Upper lobe of left lung (tissue), 6 donors: ENCODE measurements at regions not wholly inside any gene's neighbourhood (a gene's known extent, or its start where the extent isn't known, plus 50 kb on each side); places are given as distances from the start of the nearest gene placed in this dataset.

Experiments
- ATAC-seq, 2 donors: fragments of 200-7000 bp; cut with Tn5 transposase; one replicate each; pipeline ENCODE4 v1.9.1; 2022; ENCODE audit warnings: mild to moderate bottlenecking in 2 of 2, moderate library complexity in 2 of 2; ENCODE audit not compliant: low FRiP score in 2 of 2
- DNase-seq, 2 donors: peaks; one replicate each; pipeline ENCODE4 v3.0.0-alpha.2; 2019 to 2020
- H3K27ac ChIP-seq, 4 donors: fragments of 200-600 bp; sonication (generic); one replicate each; pipeline ENCODE4 v1.5.1; 2016 to 2019
- H3K27me3 ChIP-seq, 4 donors: fragments of 200-600 bp; sonication (generic); one replicate each; pipeline ENCODE4 v1.5.1; 2017 to 2019
- H3K36me3 ChIP-seq, 4 donors: fragments of 200-600 bp; sonication (generic); one replicate each; pipeline ENCODE4 v1.5.1; 2016 to 2019
- H3K4me1 ChIP-seq, 4 donors: fragments of 200-600 bp; sonication (generic); one replicate each; pipeline ENCODE4 v1.5.1; 2018 to 2019
- H3K4me3 ChIP-seq, 4 donors: fragments of 200-600 bp; sonication (generic); one replicate each; pipeline ENCODE4 v1.5.1; 2017 to 2019; ENCODE audit warnings: mild to moderate bottlenecking in 2 of 4, moderate library complexity in 1 of 4
- H3K9me3 ChIP-seq, 4 donors: fragments of 200-600 bp; sonication (generic); one replicate each; pipeline ENCODE4 v1.5.1; 2018 to 2019
- CTCF ChIP-seq, 6 experiments: fragments of 450-650 bp in 4 of 6; fragments of 200-600 bp in 2 of 6; sonication (generic) in 2 of 6; IDR thresholded peaks; one replicate each; pipeline ENCODE4 v1.5.1; 2016 to 2019; ENCODE audit warnings: antibody characterized with exemption in 6 of 6
- EP300 ChIP-seq, 4 donors: sonication (generic); formaldehyde crosslinking; IDR thresholded peaks; one replicate each; pipeline ENCODE4 v1.5.1; 2017; ENCODE audit warnings: antibody characterized with exemption in 4 of 4, control low read depth in 2 of 4
- POLR2A ChIP-seq, 4 donors: fragments of 450-650 bp; IDR thresholded peaks; one replicate each; pipeline ENCODE4 v1.5.1; 2016 to 2017; ENCODE audit warnings: antibody characterized with exemption in 4 of 4, mild to moderate bottlenecking in 2 of 4
- POLR2AphosphoS5 ChIP-seq, 2 donors: sonication (generic); formaldehyde crosslinking; IDR thresholded peaks; one replicate each; pipeline ENCODE4 v1.5.1; 2017; ENCODE audit warnings: antibody characterized with exemption in 2 of 2
- WGBS, 2 donors: methylation state at CpG; one replicate each; pipeline ENCODE4 v1.1.5; 2017 to 2018; 5-methylcytosine and 5-hydroxymethylcytosine counted together
- donor health status: DM: no; HTN: no; CAD: no; lungs with moderate emphysema.
- donor health status: DM: no; HTN: yes; CAD: no; lungs with severe emphysema.

- H3K27me3 ChIP-seq: no peaks in the 10 kb centered on the region
- WGBS, 2 donors: 76 to 87% methylated on average over 3 of the region's 3 CpGs
- DNase-seq (no peak), ATAC-seq (no peak)
- H3K27ac ChIP-seq: no peak overlapping the region
- no peak overlapping the region for H3K4me3 ChIP-seq
- H3K4me1 ChIP-seq: no peaks in the 10 kb centered on the region
- no peaks in the 10 kb centered on the region for H3K36me3 ChIP-seq
- no peaks in the 10 kb centered on the region for H3K9me3 ChIP-seq
- TF ChIP-seq CTCF (IDR thresholded peaks at IDR 0.05): no peak
- no peak for TF ChIP-seq POLR2A (IDR thresholded peaks at IDR 0.05)
- no peak for TF ChIP-seq EP300 (IDR thresholded peaks at IDR 0.05)
- TF ChIP-seq POLR2AphosphoS5 (IDR thresholded peaks at IDR 0.05): no peak
Measured at GRCh38 chr13:38191016-38191415, 158.6 kb upstream of the UFM1 start.

GRCh38 chr13:38180670-38181069, 169.0 kb upstream of the UFM1 start:
- Histone ChIP-seq H3K27ac (no peak overlapping the region), H3K4me3 (peak overlapping the region in 1 of 4 donors; percentile 2), H3K9me3 (no peaks in the 10 kb centered on the region), H3K27me3 (no peaks in the 10 kb centered on the region), H3K4me1 (no peaks in the 10 kb centered on the region), H3K36me3 (no peaks in the 10 kb centered on the region)
- ATAC-seq (no peak), DNase-seq (no peak)
- 47 to 57% methylated on average over 1 of the region's 1 CpG for WGBS, 2 donors
- TF ChIP-seq POLR2A (IDR thresholded peaks at IDR 0.05) (no peak), EP300 (IDR thresholded peaks at IDR 0.05) (no peak), CTCF (IDR thresholded peaks at IDR 0.05) (no peak), POLR2AphosphoS5 (IDR thresholded peaks at IDR 0.05) (no peak)

- TF ChIP-seq POLR2A (IDR thresholded peaks at IDR 0.05) (no peak), POLR2AphosphoS5 (IDR thresholded peaks at IDR 0.05) (no peak), EP300 (IDR thresholded peaks at IDR 0.05) (no peak), CTCF (IDR thresholded peaks at IDR 0.05) (no peak)
- Histone ChIP-seq H3K27me3 (no peaks in the 10 kb centered on the region), H3K27ac (no peak overlapping the region)
Measured at GRCh38 chr13:38180126-38180525, 169.5 kb upstream of the UFM1 start.

GRCh38 chr13:38176664-38177063, 173.0 kb upstream of the UFM1 start:
- no peaks in the 10 kb centered on the region for H3K27me3 ChIP-seq
- no peaks in the 10 kb centered on the region for H3K4me1 ChIP-seq
- no peak overlapping the region for H3K4me3 ChIP-seq
- H3K36me3 ChIP-seq: no peaks in the 10 kb centered on the region
- ATAC-seq (no peak), DNase-seq (no peak)
- no peak overlapping the region for H3K27ac ChIP-seq
- no peaks in the 10 kb centered on the region for H3K9me3 ChIP-seq
- TF ChIP-seq POLR2AphosphoS5 (IDR thresholded peaks at IDR 0.05): no peak

More at GRCh38 chr13:38180126-38180525, 169.5 kb upstream of the UFM1 start:
- Histone ChIP-seq H3K9me3 (no peaks in the 10 kb centered on the region), H3K4me3 (no peak overlapping the region), H3K36me3 (no peaks in the 10 kb centered on the region), H3K4me1 (no peaks in the 10 kb centered on the region)
- no peak for DNase-seq
- ATAC-seq: no peak
- WGBS, 2 donors: 87 to 100% methylated on average over 1 of the region's 1 CpG

- no peak for DNase-seq
- Histone ChIP-seq H3K27me3 (no peaks in the 10 kb centered on the region), H3K4me1 (no peaks in the 10 kb centered on the region), H3K27ac (no peak overlapping the region), H3K4me3 (no peak overlapping the region), H3K36me3 (no peaks in the 10 kb centered on the region), H3K9me3 (no peaks in the 10 kb centered on the region)
- 83 to 96% methylated on average over 1 of the region's 1 CpG for whole genome bisulfite sequencing, 2 donors
- TF ChIP-seq POLR2A (IDR thresholded peaks at IDR 0.05): no peak
- no peak for TF ChIP-seq POLR2AphosphoS5 (IDR thresholded peaks at IDR 0.05)
- no peak for TF ChIP-seq CTCF (IDR thresholded peaks at IDR 0.05)
- TF ChIP-seq EP300 (IDR thresholded peaks at IDR 0.05): no peak
- no peak for ATAC-seq
Measured at GRCh38 chr13:38173403-38173802, 176.2 kb upstream of the UFM1 start.
